B cell (primary cell): ENCODE measurements at regions not wholly inside any gene's neighbourhood (a gene's known extent, or its start where the extent isn't known, plus 50 kb on each side); places are given as distances from the start of the nearest gene placed in this dataset.

Experiments
- EZH2 ChIP-seq: IDR thresholded peaks from 2 replicates; pipeline ENCODE4 v1.6.1; 2012; ENCODE audit warnings: borderline replicate concordance, low read depth, mild to moderate bottlenecking, moderate library complexity, low read length; ENCODE audit not compliant: insufficient read depth, poor library complexity, severe bottlenecking
- TF ChIP-seq, protein P1 (sequence below): fragments of 200-600 bp; IDR thresholded peaks from one replicate; pipeline ENCODE4 v1.8.0; 2022; ENCODE audit warnings: antibody characterized with exemption, mild to moderate bottlenecking

DNA sequence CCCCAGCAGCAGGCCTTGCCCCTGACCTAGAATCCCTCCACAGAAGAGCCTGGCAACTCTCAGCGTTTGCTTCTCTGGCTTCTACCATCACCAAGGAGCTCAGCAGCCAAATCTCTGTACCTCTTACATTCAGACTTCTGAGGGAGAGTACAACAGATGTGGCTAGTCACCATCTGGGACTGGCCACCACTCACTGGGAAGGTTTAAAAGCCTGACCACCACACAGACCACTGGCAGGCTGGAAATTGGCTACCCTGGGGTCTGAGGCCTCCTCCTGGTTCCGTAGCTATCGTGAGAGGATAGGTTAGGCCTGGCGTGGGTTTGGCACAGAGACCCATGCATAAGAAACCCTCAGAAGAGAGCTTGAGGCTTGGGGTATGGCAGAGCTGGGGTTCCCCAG lies 478.5 kb upstream of the CADM1 start:
- TF ChIP-seq, protein P1, sequence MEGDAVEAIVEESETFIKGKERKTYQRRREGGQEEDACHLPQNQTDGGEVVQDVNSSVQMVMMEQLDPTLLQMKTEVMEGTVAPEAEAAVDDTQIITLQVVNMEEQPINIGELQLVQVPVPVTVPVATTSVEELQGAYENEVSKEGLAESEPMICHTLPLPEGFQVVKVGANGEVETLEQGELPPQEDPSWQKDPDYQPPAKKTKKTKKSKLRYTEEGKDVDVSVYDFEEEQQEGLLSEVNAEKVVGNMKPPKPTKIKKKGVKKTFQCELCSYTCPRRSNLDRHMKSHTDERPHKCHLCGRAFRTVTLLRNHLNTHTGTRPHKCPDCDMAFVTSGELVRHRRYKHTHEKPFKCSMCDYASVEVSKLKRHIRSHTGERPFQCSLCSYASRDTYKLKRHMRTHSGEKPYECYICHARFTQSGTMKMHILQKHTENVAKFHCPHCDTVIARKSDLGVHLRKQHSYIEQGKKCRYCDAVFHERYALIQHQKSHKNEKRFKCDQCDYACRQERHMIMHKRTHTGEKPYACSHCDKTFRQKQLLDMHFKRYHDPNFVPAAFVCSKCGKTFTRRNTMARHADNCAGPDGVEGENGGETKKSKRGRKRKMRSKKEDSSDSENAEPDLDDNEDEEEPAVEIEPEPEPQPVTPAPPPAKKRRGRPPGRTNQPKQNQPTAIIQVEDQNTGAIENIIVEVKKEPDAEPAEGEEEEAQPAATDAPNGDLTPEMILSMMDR = no peak
- TF ChIP-seq EZH2 = no peak
